Stimulated activated CD4-positive, alpha-beta T cell treated with anti-CD3 and anti-CD28 coated beads, Interleukin-4, amount 100 ng/mL, for 48 hours (primary cell): ENCODE measurements at regions not wholly inside any gene's neighbourhood (a gene's known extent, or its start where the extent isn't known, plus 50 kb on each side); places are given as distances from the start of the nearest gene placed in this dataset.
"Not testable (repeated sequence)": the region's sequence is repeated elsewhere in the genome, so short reads cannot be mapped to it uniquely, and the experiment has no call there.

ENCODE experiments used
- DNase-seq, 2 donors: peaks; one replicate each; pipeline ENCODE4 v3.0.0-alpha.2; 2020; ENCODE audit warnings: low read depth in 2 of 2

DNA sequence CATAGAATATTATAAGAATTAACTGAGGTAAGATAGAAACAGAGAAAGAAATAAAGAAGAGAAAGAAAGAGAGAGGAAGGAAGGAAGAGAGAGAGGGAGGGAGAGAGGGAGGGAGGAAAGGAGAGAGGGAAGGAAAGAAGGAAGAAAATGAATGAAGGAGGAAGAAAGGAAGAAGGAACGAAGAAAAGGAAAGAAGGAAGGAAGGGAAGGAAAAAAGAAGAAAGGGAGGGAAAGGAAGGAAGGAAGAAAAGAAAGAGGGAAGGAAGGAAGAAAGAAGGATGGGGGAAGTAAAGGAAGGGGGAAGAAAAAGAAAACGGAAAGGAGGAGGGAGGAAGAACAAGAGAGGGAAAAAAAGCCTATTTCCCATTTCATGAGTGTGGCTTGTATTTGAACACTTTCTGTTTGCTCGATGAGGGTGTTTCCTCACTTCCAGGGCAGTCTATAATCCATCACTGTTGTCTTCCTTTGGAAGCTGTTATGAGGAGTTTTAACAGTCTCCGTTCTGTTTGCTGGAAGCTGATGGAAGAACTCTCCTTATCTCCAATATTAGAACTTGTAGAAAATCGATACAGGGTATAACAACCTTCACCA lies 402.4 kb downstream of the TMEM114 start:
- DNase-seq: no peak

DNA sequence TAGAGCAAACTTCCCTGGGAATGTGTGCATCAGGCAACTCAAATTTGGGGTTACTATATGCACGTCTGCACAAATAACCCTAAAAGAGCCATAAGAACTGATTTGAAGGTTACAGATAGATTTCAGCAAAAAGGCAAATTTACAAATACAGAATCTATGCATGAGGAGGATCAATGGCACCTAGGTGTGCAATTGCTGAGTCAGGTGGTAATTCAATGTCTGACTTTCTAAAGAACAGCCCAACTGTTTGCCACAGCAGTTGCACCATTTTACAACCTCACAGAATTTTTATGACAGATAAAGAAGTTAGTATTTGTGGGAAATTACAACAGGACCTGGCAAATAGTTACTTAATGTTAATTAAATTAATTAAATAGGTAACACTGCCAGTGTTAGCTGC lies 405.5 kb downstream of the TMEM114 start:
- DNase-seq: no peak

DNA sequence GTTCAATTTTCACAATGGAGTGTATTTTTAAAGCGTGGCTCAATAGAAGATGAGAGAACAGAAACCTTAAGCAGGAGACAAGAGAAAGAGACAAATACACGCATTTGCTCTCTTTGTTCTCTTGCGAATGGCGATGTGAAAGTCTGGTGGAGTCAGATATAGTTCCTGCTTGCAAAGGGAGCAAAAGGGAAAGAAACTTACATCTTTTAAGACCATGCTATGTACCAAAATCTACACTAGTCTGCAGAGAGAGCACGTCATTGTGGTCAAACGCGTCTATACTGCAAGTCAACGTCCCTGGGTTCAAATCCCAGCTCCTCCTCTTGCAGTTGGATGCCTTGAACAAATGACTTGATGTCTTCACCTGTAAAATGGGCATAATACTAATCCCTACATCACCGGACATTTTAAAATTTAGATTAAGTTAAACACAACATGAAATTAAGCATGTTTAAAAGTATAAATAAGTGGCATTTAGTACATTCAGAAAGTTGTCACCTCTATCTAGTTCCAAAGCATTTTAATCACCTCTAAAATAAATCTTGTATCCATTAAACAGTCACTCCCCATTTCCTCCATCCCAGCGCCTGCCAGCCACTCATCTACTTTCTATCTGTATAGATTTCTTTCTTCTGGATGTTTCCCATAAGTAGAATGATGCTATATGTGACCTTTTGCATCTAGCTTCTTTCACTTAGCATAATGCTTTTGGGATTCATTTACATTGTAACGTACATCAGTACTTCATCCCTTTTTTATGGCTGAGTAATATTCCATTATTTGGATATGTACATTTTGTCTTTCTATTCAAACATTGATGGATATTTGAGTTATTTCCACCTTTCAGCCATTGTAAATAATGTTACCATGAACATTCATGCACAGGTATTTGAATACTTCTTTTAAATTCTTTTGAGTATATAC lies 406.9 kb downstream of the TMEM114 start:
- DNase-seq: no peak

DNA sequence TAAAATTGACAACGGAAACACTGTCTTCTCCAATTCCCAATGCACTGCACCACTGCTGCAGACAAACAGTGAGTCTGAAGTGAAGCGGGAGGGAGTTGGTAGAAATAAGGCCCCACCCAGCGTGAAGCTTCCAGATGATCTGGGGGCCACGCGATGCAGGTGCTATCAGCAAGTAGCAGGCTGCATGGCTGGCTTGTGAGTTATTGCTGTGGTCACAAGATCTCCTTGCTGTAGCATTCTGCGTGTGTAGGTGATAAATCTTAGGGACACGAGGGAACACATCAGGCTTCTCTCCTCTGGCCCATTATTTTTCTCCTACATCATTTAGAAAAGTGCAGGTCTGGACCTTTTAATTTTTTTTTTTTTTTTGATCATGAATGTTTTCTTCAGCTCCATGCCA lies 407.6 kb downstream of the TMEM114 start:
- DNase-seq: no peak

- no peak for DNase-seq
These were observed 410.7 kb downstream of the TMEM114 start for GRCh38 chr16:8179615-8180014.

GRCh38 chr16:8178271-8178670 lies 412.0 kb downstream of the TMEM114 start:
- no peak for DNase-seq

DNA sequence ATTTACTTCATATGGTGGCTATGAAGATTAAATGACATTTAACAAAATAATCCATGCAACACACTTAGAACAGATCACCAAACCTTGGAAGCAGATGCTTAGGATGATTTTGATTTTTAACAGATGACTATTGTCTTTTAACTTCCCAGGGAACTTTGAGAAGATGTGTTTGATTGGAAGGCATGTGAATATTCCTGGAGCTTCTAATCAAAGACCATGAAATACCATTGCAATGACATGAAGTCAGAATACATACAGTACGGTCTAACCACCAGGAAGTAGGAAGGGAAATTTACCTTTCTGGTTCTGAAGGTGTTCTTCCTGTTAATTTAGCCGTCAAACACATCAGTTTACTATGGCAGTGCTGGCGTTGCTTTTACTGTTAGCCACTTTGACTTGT lies 414.9 kb downstream of the TMEM114 start:
- no peak for DNase-seq

- DNase-seq: peak; percentile 11 to 30
These were observed 417.1 kb downstream of the TMEM114 start for GRCh38 chr16:8173111-8173644.

DNA sequence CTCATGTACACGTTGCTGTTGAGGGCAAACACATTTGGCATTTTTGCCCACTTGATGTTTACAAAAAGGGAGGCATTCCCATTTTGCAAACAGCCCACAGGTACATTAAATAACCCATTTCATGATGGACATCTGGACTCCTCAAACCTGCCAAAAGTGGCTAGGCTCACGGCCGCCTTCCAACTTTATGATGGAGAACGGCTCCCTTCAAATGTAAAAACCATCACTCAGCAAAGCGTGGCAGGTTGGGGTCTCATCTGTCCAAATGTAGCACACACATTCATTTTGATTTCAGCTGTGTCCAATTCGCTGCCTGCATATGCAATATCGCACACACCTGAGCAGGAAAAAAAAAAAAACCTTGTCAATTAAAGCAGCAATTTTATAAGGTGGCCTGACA lies 417.8 kb downstream of the TMEM114 start:
- no peak for DNase-seq

DNA sequence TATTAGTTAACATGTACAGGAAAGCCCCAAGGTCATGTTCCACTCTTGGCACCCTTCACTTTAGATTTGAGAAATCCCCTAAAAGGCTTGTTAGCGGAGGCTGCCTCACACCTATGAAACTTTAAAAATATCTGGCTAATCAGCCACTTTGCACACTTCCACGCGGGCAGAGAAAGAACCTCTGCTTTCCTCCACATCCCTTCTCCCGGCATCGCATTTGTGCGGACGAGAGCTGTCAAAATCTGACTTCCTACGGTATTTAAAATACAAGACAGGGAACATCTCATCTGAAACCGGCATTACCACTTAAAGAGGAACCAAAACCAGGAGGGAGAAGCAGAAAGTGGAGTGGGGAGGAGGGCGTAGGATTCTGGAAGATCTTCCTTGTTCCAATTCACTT lies 422.3 kb downstream of the TMEM114 start:
- DNase-seq: no peak

GRCh38 chr16:8167436-8167835 lies 422.9 kb downstream of the TMEM114 start:
- DNase-seq: no peak

GRCh38 chr16:8158051-8158450 lies 432.3 kb downstream of the TMEM114 start:
- DNase-seq: no peak

GRCh38 chr16:8155275-8155674 lies 435.0 kb downstream of the TMEM114 start:
- no peak for DNase-seq

- no peak for DNase-seq
These were observed 443.9 kb downstream of the TMEM114 start for GRCh38 chr16:8146256-8147012.

DNA sequence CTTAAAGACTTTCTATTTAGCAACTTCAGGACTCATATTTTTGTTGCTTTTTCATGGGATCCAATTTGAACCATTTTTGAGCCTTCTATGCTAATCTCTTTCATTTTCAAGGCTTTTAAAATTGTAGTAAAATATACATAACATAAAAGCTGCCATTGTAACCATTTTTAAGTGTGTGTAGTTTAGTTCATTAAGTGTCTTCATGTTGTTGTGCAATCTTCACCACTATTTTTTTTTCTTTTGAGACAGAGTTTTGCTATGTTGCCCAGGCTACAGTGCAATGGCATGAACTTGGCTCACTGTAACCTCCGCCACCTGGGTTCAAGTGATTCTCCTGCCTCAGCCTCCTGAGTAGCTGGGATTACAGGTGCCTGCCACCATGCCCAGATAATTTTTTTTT lies 451.6 kb downstream of the TMEM114 start:
- DNase-seq: no peak

- DNase-seq: no peak
These were observed 452.7 kb downstream of the TMEM114 start for GRCh38 chr16:8137606-8138005.

GRCh38 chr16:8130197-8130596 lies 460.1 kb downstream of the TMEM114 start:
- no peak for DNase-seq

DNA sequence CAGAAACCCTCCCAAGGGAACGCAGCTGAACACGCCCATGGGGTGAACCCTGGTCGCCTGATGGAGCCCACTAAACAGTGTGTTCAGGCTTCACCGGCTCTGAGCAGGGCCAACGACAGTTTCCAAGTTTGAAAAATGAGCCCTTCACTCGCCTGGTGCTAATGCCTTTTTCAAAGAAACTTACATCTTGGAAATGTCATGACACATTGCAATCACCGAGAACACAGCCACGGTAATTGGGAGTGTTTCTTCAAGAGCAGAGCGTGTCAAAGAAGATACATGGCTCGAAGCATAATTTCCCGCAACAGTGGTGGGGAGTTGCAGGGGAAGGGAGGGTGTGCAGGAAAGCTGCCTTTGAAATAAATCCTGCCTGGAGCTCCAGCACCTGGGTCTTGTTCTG lies 463.2 kb downstream of the TMEM114 start:
- DNase-seq: no peak

DNA sequence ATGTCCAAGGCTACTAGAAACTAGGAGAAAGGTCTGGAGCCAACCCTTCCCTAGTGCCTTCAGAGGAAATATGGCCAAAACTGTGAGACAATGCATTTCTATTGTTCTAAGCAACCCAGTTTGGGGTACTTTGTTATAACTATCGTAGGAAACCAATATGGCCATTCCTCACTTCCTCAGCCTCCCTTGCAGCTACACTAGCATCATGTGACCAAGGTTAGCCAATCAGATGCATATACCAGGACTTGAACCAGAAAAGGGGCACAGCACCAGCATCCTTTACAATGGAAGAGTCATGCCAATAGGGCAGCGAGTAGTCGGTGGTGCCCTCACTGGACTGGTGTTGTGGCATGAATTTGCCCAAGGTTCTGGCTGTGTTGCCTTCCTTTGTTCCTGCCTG lies 464.0 kb downstream of the TMEM114 start:
- DNase-seq: no peak

DNA sequence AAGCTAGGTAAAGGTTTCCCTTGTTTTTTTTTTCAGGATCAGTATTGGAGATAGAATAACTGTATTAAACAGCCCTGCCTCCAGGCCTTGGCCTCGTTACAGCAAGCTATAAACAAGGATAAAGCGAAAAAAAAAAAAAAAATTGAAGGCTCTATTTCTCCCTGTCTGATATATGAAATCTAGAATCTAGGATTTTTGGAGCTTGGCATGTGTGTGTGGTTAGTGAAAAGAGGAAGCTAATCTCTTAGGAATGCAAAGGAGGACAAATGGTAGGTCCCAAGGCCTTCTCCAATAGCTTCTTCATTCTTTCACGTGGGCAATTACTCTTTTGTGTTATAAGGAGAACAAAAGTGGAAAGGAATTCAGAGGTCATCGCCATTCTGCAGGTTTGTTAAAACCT lies 470.3 kb downstream of the TMEM114 start:
- DNase-seq: no peak

GRCh38 chr16:8115814-8116213 lies 474.5 kb downstream of the TMEM114 start:
- DNase-seq: no peak

DNA sequence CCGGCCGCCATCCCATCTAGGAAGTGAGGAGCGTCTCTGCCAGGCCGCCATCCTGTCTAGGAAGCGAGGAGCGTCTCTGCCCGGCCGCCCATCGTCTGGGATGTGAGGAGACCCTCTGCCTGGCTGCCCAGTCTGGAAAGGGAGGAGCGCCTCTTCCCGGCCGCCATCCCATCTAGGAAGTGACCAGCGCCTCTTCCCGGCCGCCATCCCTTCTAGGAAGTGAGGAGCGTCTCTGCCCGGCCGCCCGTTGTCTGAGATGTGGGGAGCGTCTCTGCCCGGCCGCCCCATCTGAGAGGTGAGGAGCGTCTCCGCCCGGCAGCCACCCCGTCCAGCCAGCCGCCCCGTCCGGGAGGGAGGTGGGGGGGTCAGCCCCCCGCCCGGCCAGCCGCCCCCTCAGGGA lies 475.4 kb downstream of the TMEM114 start:
- not testable (repeated sequence) for DNase-seq
